PC-9 (cell line): ENCODE measurements at regions not wholly inside any gene's neighbourhood (a gene's known extent, or its start where the extent isn't known, plus 50 kb on each side); places are given as distances from the start of the nearest gene placed in this dataset.

Experiments
- CTCF ChIP-seq: fragments of 200-600 bp; sonication (generic); conservative IDR thresholded peaks from 2 replicates; pipeline ENCODE4 v1.6.1; 2017; ENCODE audit warnings: mixed run types, antibody characterized with exemption, mild to moderate bottlenecking, moderate library complexity
- EZH2 ChIP-seq: fragments of 200-600 bp; sonication (generic); IDR thresholded peaks from 2 replicates; pipeline ENCODE4 v1.8.0; 2017; ENCODE audit warnings: antibody characterized with exemption, low read depth

DNA sequence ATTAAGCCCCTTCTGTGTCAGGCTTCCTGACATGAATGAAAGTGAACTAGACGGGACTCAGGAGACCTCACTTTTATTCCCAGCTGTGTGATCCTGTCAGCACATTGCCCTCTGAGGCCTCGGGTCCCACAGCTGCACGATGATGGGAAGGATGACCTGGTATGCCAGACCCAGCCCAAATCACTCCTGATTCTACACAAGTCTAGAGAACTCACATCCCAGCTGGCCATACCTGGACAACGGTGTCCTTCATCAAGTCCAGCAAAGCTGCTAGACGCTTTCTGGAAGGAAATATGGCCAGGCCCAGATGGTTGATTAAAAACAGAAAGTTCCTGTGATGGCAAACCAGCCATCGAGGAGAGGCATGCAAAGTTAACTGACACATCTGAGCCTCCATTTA, 118.0 kb upstream of the FSTL4 start:
- TF ChIP-seq CTCF = no peak
- no peak for TF ChIP-seq EZH2
